WI38 (cell line): ENCODE measurements at regions not wholly inside any gene's neighbourhood (a gene's known extent, or its start where the extent isn't known, plus 50 kb on each side); places are given as distances from the start of the nearest gene placed in this dataset.

Source experiments
- H3K4me3 ChIP-seq: 2 replicates; pipeline ENCODE4 v1.5.1; 2011; ENCODE audit warnings: low read depth, mild to moderate bottlenecking, control low read depth, low read length
- CTCF ChIP-seq: IDR thresholded peaks from 2 replicates; pipeline ENCODE4 v1.5.1; 2012; ENCODE audit warnings: low read depth, mild to moderate bottlenecking, control low read depth, low read length

DNA sequence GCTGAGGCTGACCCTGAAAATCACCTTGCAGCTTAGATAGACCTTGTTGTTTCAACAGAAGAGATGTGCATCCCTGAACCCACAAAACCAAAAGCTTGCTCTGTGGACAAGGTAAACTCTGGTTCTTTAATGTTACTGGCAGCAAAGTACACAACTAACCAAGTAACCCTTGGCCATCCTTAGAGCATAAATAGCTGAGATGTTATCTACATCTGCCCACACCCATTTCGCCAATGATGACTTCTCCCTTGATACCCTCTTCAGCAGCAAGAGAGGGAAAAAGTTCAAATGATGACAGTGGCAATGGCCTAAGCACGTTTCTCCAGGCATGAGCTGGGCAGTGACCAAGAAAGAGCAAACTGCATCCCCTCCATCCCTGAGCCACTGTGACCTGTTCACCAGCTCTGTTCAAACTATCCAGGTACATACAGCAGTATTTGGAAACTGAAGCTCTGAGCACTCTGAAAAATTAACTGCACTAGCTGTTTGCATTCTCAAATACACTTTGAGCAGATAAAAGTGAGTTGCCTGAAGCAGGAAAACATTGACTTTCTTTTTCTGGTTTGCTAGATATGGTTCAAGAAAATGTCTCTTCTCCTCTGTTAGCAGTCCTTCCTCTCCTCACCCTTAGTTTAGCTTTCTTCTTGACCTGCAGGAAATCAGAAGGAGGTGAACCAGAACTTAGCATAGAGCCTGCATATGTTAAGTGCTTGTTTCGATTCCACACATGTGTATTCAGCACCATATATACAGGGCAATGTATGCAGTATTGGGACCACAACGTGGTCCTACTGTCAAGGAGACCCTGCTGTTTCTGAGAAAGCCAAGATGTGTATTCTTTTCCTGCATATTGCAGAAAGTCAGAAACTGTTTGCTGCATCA lies 231.7 kb downstream of the FOXO1 start:
- no peak for TF ChIP-seq CTCF
- no peak overlapping the region for H3K4me3 ChIP-seq

DNA sequence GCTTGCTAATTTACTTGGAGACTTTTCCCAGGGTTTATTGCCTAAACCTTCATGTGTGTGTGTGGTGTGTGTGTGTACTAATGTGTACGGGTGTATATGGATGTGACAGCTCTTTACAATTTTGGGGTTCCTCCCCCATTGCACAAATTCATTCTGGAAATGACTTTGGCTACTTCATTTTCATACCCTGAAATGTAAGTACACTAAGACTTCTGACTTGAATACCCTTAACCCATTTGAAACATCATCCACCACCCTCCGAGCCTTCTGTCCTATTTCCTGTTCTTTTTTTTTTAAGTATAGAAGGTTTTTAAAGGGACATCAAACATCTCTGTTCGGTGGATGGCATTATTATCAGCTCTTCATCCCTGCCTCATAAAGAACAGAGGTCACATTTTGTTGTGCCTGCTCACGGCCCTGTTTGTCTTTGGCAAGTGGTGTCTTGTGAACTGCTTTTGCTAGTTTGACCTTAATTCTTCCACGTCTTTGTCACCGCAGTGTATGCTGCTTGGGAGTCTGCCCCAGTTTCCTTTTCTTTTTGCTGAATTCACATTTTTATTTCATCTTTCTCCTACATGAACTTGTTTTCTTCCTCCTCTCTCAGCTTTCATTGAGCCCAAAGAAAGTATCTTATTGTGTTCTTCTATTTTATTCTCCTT lies 228.3 kb downstream of the FOXO1 start:
- TF ChIP-seq CTCF, result no peak
- H3K4me3 ChIP-seq, result no peak overlapping the region

GRCh38 chr13:40438999-40439797 lies 227.2 kb downstream of the FOXO1 start:
- peak overlapping the region; percentile 14 for H3K4me3 ChIP-seq
- no peak for TF ChIP-seq CTCF

DNA sequence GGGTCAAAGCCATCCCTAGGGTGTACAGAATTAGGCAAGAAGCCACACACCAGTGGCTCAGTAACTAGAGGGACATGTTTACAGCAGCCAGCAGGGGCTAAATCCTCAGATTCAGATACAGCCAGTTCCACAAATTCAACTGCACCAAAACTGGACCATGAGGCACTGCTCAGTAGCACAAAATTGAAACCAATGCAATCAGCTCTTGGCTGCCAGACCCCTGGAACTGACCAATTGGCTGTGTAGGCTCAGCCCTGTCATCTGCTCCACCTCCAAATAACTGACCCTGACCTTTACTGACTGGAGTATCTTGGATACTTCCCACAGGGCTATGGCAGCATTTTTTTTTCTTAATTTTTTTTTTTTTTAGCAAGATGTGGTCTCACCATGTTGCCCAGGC lies 226.5 kb downstream of the FOXO1 start:
- no peak overlapping the region for H3K4me3 ChIP-seq
- no peak for TF ChIP-seq CTCF

GRCh38 chr13:40440990-40441820 lies 225.2 kb downstream of the FOXO1 start:
- no peak overlapping the region for H3K4me3 ChIP-seq
- TF ChIP-seq CTCF, result no peak

- TF ChIP-seq CTCF, result no peak
- H3K4me3 ChIP-seq, result no peak overlapping the region
Observed at GRCh38 chr13:40442231-40442630, 224.2 kb downstream of the FOXO1 start.
